Stimulated activated CD8-positive, alpha-beta memory T cell treated with anti-CD3 and anti-CD28 coated beads, Interleukin-12 subunit alpha, Interleukin-12 subunit beta, amount 100 ng/mL, for 24 hours (primary cell): ENCODE measurements at regions not wholly inside any gene's neighbourhood (a gene's known extent, or its start where the extent isn't known, plus 50 kb on each side); places are given as distances from the start of the nearest gene placed in this dataset.

Experiments
- DNase-seq: peaks from one replicate; pipeline ENCODE4 v3.0.0-alpha.2; 2020; ENCODE audit errors: extremely low read depth

- no peak for DNase-seq
Observed at GRCh38 chr20:1712634-1713624, 55.4 kb upstream of the SIRPG start.

DNA sequence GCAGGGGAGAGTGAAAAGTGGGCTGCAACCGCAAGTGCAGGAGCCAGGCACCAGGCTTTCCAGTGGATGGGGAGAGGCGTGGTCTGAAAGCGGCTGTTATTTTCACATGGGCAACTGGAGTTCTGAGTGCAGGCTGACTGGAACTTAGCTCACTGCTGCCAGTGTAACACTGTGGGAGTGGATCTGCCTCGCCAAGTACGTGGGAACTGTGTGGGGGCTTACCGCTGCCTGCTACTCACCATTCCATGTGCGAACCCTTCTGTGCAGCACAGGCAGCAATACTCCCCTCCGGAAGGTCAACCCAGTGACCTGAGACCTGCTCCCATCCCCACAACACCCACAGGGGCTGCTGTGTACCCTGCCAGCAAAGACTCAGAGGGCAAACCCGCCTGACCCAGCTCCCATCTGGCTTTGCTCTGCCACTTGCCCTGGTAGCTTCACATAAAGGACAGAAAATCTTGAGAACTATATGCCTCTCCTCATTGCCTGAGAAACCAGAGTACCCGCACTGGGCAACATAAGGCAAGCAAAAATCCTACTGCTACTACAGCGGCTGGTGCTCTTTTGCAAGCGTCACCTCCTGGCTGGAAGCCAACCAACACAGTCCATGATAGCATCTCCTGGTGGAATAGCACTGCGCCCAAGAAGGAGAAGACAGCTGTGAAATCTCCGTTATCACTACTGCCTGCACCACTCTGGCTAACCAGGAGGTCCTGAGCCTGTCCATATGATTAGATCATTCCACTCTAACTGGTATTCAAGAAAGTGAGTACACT, 54.4 kb upstream of the SIRPG start:
- no peak for DNase-seq

DNA sequence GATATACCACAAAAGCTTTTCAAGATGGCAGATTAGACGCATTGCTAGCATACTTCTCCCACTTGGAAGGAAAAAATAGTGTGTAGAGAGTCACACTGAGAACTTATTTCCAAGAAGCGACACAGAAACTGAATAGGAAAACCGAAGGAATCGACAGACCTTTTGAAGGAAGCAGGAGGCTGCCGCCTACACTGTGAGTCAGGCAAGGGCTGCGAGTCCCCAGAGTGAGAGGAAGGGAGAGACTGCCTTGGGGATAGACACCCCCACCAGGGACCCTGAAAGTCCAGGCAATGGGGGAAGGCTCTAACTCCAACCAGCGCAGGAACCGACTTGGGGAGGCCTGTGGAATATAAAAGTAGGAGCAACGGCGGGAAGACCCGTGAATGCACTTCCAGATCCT, 53.7 kb upstream of the SIRPG start:
- DNase-seq = no peak

GRCh38 chr20:1710484-1710883, 52.9 kb upstream of the SIRPG start:
- no peak for DNase-seq

GRCh38 chr20:1707588-1708449, 50.2 kb upstream of the SIRPG start:
- no peak for DNase-seq
